NCI-H510A (cell line): ENCODE measurements at regions not wholly inside any gene's neighbourhood (a gene's known extent, or its start where the extent isn't known, plus 50 kb on each side); places are given as distances from the start of the nearest gene placed in this dataset.
"Not testable (repeated sequence)": the region's sequence is repeated elsewhere in the genome, so short reads cannot be mapped to it uniquely, and the experiment has no call there.

Source experiments
- DNase-seq: peaks from one replicate; lab custom pipeline; 2025; lab: John Stamatoyannopoulos, UW

DNA sequence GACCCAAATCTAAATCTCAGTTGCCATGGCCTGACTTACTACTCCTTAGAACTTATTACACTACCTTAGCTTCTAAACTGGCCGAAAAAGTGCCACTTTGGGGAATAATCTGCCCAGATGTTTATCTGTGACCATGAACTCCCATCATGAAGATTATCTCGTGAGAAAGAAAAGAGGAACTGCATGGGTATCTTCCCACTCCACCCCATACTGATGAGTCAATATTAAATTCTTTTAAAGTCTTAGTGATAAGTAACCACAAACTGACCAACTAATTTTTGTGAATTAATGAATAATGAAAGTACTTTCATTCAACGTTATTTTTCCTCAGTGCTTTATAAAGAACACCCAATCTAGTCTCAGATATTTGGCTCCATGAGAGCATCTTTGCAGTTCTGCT lies 493.5 kb downstream of the EBF1 start:
- DNase-seq = no peak

DNA sequence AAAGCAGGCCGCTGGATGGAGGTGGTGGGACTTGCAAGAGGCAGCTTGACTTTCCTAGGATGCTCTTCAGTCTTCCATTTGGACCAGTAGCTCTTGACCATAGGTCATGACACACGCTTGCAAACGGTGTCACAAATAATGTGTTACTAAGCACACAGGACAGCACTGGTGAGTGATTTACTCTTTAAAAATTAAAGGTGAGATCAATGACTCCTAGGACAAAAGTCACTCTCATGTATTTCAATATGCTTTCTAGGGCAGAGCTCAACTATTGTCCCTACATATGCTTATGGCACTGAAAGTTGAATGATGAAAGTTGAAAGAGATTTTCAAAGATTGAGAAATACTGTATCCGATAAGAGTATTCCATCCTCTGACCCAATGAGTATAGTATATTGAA lies 496.7 kb downstream of the EBF1 start:
- DNase-seq = no peak

DNA sequence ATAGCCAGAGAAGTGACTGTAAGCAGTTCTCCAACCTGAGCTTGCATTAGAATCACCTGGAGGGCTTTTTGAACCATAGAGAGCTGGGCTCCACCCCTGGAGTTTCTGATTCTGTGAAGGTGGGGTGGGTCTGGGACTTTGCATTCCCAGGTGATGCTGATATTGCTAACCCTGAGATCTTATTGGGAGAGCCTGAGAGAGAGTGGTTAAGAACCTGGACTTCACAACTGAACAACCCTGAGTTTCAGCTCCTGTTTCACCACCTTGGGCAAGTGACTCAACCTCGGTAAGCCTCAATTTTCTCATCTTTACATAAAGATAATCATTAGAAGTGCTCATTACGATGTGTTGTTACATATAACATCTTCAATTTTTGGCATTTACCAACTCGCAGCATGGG lies 498.6 kb downstream of the EBF1 start:
- DNase-seq = no peak

DNA sequence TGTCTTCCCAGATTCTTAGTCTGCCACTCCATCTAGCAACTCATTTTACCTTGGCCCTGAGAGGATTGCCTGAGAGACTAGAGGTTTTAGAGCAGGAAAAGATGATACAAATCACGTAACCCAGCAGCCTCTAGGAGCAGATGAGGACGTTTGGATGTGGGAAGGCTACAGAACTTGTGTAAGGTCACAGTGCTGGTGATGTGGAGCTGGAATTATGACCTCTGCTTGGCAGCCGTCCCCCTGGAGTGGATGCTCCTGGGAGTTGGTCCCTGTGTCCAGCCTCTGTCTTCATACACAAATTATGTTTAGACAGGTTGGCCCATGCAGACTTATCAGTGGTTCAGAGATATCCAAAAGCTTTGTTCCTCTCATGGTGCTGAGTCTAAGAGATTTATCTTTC lies 499.0 kb downstream of the EBF1 start:
- DNase-seq = no peak

DNA sequence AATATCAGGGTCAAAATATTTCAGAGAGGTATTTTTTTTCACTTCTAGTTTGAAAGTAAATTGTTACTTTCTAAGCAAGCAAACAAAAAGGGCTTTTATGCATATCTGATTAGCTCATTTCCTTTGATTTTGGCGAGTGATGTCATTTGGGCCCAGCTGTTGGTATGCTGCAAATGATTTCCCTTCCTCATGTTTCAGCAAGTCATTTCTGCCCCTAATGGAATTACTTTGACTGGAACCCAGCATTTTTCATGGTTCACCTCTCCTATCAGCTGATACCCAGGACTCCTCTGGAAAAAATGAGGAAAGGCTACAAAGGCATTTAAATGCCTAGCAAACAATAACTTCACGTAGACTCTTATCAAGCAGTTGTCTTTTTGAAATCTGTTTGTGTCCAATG lies 500.6 kb downstream of the EBF1 start:
- DNase-seq = no peak

DNA sequence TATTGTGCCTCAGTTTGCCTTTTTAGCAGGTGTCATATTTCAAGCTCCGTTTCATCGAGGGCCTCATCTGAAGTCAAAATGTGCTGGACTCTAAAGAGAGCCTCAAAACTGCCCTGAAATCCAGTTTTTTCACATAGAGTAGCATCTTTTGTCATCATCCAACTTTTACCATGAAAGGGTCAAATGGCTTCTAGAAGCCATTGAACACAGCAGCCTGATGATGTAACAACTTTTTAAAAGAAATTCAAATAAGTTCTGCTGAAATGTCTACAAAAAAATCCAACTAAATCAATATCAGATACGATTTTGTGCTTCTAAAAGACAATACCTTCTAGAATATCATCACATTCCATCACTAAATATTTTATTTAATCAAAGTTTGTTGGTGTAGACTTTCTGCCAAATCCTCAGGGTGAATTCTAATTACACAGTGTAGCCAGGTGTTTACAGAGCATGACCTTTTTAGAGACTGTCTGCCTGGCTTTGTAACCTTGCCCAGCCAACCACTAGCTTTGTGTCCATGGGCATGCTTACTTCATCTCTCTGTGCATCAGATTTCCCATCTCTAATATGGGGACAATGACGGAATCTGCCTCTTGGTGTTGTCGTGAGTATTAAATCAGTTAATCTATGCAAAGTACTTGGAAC lies 505.0 kb downstream of the EBF1 start:
- no peak for DNase-seq

DNA sequence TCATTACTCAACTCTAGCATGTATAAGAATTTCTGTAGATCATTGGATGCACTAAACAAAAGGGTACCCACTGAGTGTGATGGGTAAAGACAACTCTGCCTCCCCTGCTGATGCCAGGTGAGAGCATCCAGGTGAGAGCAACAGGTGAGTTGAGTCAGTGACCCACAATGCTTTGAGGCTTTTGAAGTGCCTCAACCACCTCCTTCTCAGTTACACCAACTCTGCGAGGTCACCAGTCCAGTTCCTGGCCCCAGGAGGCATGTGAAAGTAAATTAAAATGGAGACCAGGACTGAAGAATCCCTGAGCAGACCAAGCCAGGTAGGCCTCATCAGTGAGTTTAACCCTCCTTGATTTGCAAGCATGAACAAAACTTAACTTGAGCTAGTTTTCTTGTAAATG lies 505.8 kb downstream of the EBF1 start:
- no peak for DNase-seq

DNA sequence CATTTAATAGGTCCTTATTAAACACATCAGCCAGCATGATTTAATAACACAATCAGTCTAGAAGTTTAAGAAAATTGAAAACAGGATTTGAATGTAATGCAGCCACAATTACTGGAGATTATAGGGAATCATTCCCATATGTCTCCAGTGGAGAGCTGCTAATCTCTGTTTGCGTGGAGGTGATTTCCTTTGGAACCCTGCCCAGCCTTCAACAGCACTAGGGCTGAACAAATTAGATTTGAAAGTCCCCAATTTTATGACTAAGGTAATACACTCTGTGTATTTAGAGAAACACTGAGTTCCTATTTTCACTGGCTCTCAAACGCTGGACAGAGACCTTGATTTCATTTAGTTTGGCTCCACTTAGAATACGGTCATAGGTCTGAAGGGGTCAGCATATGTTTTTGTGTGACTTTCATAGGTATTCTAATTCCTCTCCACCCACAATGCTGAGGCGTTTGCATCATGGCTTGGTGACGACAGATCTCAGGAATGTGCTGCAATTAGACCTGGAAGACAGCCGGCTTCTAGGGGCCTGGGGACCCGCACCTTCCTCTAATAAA lies 508.3 kb downstream of the EBF1 start:
- no peak for DNase-seq

DNA sequence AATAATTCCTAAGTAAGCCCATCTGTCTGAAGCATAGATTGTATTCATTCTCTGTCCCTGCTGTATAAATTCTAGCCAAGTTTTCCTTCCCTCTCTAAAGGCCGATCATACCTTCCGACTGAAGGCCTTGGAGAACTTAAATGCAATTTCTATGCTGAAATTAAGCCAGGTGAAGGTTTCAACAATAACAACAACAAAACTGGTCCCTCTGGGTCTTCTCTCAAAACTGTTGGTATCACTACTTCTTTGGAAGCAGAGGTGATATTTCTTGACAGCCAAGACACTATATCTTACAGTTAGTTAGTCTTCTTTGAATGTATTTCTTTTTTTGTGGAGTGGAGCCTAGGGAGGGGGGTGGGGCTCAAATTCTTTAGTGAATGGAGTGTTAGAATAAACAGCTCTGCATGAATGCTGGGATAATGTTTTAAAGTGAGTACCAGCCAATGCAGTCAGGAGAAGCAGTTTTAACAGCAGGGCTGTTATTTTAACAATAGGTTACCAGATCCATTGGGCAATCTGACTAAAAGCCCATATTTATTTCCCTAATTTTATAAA lies 508.9 kb downstream of the EBF1 start:
- DNase-seq = no peak

DNA sequence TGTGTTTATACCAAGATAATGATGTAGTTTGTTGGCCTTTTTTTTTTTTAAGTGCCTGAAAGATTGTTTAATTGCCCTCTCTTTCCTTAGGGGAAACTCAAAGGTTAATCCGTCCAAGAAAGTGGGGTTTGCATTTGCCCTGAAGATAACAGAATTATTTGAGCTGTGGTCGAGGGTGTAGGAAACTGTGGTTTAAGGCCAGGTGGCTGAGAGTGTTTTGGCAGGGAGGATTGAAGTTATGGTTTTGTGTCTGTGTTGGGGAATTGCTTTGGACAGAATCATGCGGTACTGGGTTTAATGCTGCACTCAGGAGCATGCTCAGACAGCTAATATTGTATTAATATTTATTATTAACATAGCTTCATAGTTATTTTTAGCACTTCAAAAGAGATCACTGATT lies 509.8 kb downstream of the EBF1 start:
- DNase-seq = no peak

DNA sequence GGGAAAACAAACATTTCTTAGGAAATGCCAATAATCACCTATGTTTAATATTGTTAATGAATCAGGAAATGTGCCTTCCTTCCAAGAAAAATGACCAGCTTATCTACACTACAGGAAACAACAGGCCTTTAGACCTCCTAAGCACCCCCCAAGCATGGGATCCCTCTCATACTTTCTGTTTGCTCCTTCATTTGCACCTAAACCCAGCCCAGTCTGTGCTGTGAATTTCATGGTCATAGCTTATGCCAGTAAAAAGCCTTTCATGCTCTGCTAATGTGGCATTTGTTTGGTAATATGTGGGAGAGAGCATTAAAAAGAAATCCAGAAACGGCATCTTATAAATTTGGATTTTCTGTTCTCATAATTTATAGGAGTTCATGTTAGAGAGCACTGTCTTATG lies 511.1 kb downstream of the EBF1 start:
- DNase-seq = no peak

DNA sequence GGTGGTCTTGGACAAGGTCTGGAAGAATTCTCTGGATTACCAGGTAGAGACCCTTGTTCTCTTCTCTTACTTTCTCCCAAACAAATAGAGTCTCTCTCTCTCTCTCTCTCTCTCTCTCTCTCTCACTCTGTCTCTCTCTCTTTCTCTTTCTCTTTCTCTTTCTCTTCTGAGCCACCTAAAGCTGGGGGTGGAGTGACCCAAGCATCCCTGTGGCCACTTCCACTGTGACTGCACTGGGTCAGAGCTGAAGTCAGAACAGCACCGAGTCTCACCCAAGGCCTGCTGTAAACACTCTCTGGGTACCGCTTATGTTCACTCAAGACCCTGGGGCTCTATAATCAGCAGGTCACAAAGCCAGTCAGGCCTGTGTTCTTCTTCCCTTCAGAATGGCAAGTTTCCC lies 513.7 kb downstream of the EBF1 start:
- no peak for DNase-seq

DNA sequence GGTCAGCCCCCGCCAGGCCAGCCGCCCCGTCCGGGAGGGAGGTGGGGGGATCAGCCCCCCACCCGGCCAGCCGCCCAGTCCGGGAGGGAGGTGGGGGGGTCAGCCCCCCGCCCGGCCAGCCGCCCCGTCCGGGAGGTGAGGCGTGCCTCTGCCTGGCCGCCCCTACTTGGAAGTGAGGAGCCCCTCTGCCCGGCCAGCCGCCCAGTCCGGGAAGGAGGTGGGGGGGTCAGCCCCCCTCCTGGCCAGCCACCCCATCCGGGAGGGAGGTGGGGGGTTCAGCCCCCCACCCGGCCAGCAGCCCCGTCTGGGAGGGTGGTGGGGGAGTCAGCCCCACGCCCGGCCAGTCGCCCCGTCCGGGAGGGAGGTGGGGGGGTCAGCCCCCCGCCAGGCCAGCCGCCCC lies 517.0 kb downstream of the EBF1 start:
- not testable (repeated sequence) for DNase-seq

DNA sequence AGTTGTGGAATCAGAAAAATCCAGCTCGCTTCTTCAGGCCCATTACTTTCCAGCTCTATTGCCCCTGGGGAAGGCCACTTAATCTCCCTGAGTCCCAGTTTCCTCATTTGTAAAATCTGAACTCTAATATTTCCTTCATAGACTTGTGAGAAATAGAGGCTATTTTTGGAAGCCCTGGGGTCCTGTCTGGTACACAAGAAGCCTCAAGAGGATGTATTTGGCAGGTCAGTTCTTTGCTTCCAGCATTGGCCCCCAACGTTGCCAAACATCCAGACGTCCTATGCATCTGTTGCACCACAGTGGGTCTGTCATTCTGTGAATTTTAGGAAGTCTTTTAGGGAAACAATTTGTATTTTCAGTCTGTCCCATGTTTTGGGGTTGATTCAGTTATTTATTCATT lies 525.9 kb downstream of the EBF1 start:
- DNase-seq = no peak

DNA sequence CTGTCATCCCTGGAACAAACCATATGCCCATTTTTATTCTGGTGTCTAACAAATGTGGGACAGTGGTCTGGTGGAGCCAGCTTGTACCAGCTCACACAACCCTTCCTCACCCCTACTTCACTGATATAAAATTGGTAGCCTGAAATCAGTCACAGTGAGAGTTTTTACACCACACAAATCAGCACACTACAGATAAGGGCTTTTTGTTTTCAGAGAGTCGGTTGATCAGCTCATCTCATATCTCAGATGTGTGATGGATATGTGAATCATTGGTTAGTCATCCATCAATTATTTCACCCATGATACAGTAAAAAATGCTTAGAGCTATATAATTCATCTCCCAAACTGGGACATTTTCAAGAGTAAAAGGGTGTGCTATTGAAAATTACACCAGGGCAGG lies 529.2 kb downstream of the EBF1 start:
- DNase-seq = no peak

DNA sequence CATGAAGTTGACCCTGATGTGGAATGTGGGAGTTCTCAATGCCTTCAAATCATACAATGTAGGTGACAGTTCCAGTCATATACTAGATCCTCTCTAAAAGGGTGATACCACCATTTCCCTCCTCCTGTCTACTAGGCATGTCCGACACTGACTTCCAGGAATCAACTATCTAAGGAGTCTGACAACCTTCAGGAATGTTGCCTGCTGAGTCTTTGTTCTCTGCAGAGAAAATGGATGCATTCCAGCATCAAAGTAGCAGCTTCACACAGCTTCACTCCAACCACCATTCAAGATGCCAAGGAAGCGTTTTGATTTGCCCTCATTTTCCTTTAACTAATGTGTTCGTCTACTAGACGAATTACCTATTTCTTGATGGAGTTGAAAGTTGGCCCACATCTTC lies 530.2 kb downstream of the EBF1 start:
- no peak for DNase-seq

DNA sequence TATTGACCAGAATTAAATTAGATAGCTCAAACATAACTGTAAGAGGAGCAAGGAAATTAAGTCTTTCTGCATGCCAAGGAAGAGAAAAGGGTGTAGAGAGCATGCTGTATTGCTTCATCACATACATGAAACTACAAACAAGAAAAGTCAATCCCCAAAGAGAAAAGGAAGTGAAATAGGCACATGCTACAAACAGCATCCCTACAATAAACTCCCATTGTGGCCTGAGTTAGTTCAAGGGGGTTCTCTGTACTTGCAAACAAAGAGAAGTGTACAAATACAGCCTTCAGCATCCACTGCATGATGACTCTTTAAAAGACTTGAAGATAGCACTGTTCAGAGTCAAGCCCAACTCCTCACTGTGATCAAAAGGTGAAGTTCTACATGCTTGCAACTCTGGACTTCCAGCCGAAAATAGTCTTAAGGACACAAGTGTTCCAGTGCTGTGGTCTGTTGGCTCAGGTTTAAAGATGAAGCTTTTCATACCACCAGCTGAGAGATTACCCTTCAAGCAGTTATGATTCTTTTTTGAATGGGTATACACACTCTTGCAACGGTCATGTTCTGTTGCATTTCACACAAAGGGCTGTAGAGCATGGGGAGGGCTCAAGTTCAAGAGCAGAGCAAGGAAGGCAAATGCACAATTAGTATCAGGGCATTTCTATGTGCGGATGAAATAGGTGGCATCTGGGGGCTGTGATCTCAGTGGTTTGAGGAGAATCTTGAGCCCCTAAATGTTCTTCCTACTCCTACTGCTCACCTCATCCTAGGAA lies 534.5 kb downstream of the EBF1 start:
- no peak for DNase-seq

DNA sequence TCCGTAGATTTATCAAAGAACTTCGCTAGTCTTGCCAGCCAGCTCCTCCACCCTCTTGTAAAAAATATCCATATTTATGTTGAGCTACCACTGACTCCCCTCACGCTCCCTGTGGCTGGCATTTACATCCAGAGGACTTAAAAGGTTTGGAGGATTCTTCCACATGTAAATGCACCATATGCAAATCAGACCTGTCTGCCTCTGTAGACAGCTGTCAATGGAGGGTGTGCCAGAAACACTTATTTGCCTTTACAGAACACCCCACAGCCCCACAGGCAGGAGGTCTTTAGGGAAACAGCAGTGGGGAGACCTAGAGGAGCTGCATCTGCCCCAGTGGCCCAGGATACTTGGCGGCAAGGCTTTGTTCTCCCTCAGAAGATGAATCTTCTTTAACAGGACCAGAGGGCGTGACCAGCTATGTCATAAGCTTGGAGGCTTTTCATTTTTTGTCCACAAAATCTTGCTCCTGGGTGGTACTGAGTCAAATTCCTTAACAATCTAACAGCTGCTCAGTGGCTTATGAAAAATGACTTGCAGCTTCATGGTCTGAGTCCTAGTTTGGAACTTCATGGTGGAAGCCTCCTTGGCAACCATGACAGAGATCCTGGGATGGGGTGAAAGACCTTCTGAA lies 535.8 kb downstream of the EBF1 start:
- no peak for DNase-seq

DNA sequence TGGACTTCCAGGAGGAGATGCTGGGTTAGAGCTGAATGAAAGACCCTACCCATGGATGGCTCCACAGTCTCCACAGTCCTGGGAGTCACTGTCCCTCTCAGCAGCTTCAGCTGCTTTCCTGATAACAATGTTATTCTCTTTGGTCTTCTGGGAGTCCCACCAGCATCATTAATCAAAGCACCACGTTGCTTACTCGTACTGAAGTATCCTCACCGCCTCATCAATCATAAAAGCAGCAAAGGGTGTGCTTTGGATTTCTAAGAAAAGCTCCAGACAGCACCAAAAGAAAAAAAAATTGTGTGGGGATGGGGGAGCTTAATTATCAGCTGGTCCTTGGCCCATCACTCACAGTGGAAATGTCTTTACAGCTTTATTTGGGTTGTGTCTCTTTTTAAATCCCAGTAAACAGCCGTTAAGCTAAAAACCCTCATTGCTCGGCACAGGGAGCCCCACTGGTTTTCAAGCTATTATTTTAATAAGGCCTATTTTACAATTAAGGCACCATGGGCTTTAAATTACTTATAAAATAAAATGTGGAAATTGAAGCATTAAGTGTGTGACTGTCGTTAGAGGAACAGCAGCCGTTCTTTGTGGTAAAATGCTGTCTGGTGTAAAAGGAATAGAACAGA lies 538.0 kb downstream of the EBF1 start:
- no peak for DNase-seq

DNA sequence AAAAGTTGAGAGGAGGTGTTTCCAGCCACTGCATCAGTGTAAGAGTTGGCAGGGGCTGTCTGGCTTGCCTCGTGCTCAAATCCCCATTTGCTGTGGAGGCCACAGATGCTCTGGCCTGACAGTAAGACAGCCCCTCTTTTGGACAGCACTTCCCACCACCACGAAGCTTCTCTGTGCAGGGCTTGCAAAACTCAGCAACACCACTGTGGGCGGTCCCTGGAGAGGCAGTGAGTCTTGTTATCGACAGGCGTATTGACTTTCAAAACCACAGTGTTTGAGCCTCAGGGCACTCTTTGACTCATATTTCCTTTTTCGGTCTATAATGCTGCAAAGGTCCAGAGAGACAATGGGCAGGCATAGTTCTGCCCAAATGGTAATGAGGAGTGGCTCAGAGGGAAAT lies 539.5 kb downstream of the EBF1 start:
- DNase-seq = no peak

DNA sequence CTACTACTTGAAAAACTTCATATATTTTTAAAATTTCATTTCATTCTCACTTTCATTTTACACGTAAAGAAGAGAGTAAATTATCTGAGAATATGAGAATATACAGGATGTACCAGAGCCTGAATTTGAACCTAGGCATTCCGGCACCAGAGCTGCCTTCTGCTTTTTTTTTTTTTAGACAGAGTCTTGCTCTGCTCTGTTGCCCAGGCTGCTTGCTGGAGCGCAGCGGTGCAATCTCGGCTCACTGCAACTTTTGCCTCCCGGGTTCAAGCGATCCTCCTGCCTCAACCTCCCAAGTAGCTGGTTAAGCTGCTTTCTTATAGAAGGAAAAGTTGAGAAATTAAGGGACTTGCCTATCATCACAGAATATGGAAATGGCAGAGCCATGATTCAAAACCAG lies 540.1 kb downstream of the EBF1 start:
- DNase-seq = no peak

DNA sequence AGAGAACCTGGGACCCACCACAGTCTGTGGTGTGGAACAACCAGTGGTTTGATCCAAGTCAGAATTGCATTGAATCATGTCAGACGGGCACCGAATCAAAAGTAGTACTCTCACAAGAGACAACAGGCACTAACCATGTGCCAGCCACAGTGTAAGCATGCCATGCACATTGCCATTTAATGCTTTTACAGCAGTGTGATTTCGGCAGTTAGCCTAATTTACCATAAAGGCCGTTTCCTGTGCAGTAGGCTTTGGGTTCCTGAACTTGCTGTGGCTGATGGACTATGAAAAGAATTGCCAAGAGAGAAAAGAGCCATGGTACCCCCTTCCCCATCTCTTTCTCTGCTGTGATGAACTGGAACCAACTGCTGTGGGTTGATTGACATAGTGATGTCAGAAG lies 540.6 kb downstream of the EBF1 start:
- no peak for DNase-seq

DNA sequence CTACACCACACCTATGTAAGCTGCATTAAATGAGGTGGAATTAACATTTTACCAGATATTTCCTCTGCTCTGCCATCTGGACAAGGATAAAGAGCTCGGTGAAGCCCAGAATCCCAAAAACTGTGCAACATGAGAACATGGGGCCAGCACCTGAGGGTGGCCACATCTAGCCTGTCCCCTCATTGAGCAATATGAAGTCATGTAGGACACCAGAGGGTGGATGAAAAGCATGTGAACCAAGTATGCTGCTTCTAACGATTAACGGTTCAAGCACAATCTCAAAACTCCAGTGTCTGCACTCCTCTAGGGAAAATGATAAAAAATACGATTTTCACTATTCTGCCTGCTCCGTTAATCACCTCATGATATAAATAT lies 545.8 kb downstream of the EBF1 start:
- DNase-seq = no peak
